ENCODE measurements at regions not wholly inside any gene's neighbourhood (a gene's known extent, or its start where the extent isn't known, plus 50 kb on each side); places are given as distances from the start of the nearest gene placed in this dataset.

GRCh38 chr4:27506401-27506800 is 645.8 kb downstream of the STIM2 start (continued):
- TF ChIP-seq RELB (IDR thresholded peaks at IDR 0.05; ENCODE audit: low read depth): no peak
- no peak for TF ChIP-seq CHD2 (IDR thresholded peaks at IDR 0.05; ENCODE audit: borderline replicate concordance, low read depth, low read length)
- no peak for TF ChIP-seq PRDM15 (CRISPR knock-in tag; IDR thresholded peaks at IDR 0.05)
- TF ChIP-seq FOS (IDR thresholded peaks at IDR 0.05; ENCODE audit: borderline replicate concordance, extremely low read depth, insufficient read length): no peak
- no peak for TF ChIP-seq KLF5 (IDR thresholded peaks at IDR 0.05; ENCODE audit: partially characterized antibody)

DNA sequence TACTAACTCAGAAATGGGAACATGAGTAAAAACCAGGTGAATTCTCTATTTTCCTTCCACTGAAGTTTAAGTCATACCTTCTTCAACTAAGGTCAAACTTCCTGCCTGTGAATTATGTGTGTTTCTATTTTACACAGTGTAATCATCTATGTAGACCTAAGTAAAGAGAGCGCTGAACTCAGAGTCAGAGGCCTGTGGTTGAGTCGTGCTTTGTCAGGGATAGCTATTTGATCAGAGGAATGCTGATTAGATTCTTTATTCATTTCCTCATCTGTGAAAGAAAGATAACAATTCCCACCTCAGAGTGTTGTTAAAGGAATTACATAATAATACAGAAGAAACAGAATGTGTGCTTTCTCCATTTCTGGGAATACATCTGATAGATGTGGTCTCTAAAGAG is 654.1 kb downstream of the STIM2 start:
- in situ Hi-C loops (cut with MboI): no loop called here
- FAIRE-seq: no peak
- no TSS peak for BruUV-seq (replicated peaks)

More for the DNA sequence above, 654.1 kb downstream of the STIM2 start:
- DNase-seq (ENCODE audit: low read depth, low spot score) (no peak), ATAC-seq (no peak)
- no peaks in the 10 kb centered on the region for H3K27me3 ChIP-seq (replicated peaks in 1 of 2; ENCODE audit: control insufficient read depth in 2 of 2, insufficient read depth in 2 of 2, low read length in 1 of 2)
- H3K79me2 ChIP-seq (ENCODE audit: control insufficient read depth, insufficient read depth, low read length): no peaks in the 10 kb centered on the region
- no peaks in the 10 kb centered on the region for H3K36me3 ChIP-seq (ENCODE audit: control insufficient read depth in 2 of 2, insufficient read depth in 2 of 2, low read length in 1 of 2)
- ChIA-PET POLR2A (no interaction called here), CTCF (interaction anchor here (1.2 kb wide), 1 partner anchor 17 kb away, joined by 7 read pairs; no protein-coding TSS in a partner anchor), SMC1A (ENCODE audit: uncharacterized antibody, unreplicated experiment) (interaction anchor here (1.0 kb wide), 1 partner anchor 18 kb away, joined by 4 read pairs; no protein-coding TSS in a partner anchor), RAD21 (ENCODE audit: unreplicated experiment) (interaction anchor here (0.6 kb wide), 1 partner anchor 21 kb away, joined by 3 read pairs; no protein-coding TSS in a partner anchor)
- no peaks in the 10 kb centered on the region for H3K4me1 ChIP-seq (ENCODE audit: control insufficient read depth, insufficient read depth, low read length)
- H3K9me3 ChIP-seq (replicated peaks; ENCODE audit: control insufficient read depth, insufficient read depth, low read length): no peaks in the 10 kb centered on the region
- H3K4me2 ChIP-seq (ENCODE audit: control insufficient read depth, insufficient read depth): no peak overlapping the region
- H3K4me3 ChIP-seq: no peak overlapping the region
- H2AFZ ChIP-seq (ENCODE audit: control insufficient read depth, low read depth, low read length): no peak overlapping the region
- WGBS (ENCODE audit: insufficient coverage, insufficient replicate concordance, low lambda C conversion rate, missing lambda C conversion rate): 72% methylated on average over 2 of the region's 2 CpGs
- no peak overlapping the region for H3K27ac ChIP-seq (ENCODE audit: control insufficient read depth, insufficient read depth)
- H4K20me1 ChIP-seq (ENCODE audit: control insufficient read depth, insufficient read depth): no peaks in the 10 kb centered on the region
- intact Hi-C loops (cut with micrococcal nuclease; ENCODE audit: unreplicated experiment): no loop called here
- no peak overlapping the region for H3K9ac ChIP-seq (ENCODE audit: control insufficient read depth, insufficient read depth, low read length)
- TF ChIP-seq SRF (IDR thresholded peaks at IDR 0.05; ENCODE audit: low read depth in 2 of 2, low read length in 2 of 2) (no peak), YBX1 (IDR thresholded peaks at IDR 0.05) (no peak), LARP7 (IDR thresholded peaks at IDR 0.05) (no peak)

Measured in GM12878 (cell line).